Activated T-helper 2 cell treated with anti-CD3 and anti-CD28 coated beads, Interferon-gamma antibody, Interleukin-2, Interleukin-4, amounts not matched to agents 10 μg/mL and 5 μg/mL and 100 μg/mL, durations not matched to agents 14 hours and 24 hours and 36 hours (primary cell): ENCODE measurements at regions not wholly inside any gene's neighbourhood (a gene's known extent, or its start where the extent isn't known, plus 50 kb on each side); places are given as distances from the start of the nearest gene placed in this dataset.

Experiments
- DNase-seq: peaks from one replicate; pipeline ENCODE4 v3.0.0; 2021; ENCODE audit warnings: low spot score
- H3K27ac Mint-ChIP-seq: one replicate; pipeline ENCODE4 v1.8.0; 2021; ENCODE audit warnings: mixed read lengths
- H3K27me3 Mint-ChIP-seq: one replicate; pipeline ENCODE4 v1.8.0; 2021; ENCODE audit warnings: low read depth, mixed read lengths
- H3K36me3 Mint-ChIP-seq: one replicate; pipeline ENCODE4 v1.8.0; 2021; ENCODE audit warnings: low read depth, mixed read lengths
- H3K4me1 Mint-ChIP-seq: one replicate; pipeline ENCODE4 v1.8.0; 2021; ENCODE audit warnings: low read depth, mixed read lengths
- H3K4me3 Mint-ChIP-seq: one replicate; pipeline ENCODE4 v1.8.0; 2021; ENCODE audit warnings: low read depth, mild to moderate bottlenecking, moderate library complexity, mixed read lengths
- H3K9me3 Mint-ChIP-seq: one replicate; pipeline ENCODE4 v1.8.0; 2021; ENCODE audit warnings: mixed read lengths
- intact Hi-C: fragments of 100-400 bp; cut with micrococcal nuclease; formaldehyde crosslinking; loops from one replicate; pipeline ENCODE4 v1.15.1; 2023

DNA sequence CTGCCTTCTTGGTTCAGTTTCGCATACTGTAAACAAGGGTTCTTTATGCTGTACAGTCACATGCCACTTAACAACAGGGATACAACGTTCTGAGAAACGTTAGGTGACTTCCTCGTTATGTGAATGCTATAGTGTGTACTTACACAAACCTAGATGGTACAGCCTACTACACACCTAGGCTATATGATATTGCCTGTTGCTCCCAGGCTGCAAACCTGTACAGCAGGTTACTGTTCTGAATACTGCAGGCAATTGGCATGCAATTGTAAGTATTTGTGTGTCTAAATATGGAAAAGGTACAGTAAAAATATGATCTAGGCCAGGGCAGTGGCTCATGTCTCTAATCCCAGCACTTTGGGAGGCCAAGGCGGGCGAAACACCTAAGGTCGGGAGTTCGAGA, 85.7 kb upstream of the PRDM11 start:
- H3K9me3 Mint-ChIP-seq = peaks cover 4% of the 10 kb centered on the region
- no peak overlapping the region for H3K27ac Mint-ChIP-seq
- H3K4me3 Mint-ChIP-seq = no peak overlapping the region
- H3K36me3 Mint-ChIP-seq = no peaks in the 10 kb centered on the region
- DNase-seq = no peak
- no peaks in the 10 kb centered on the region for H3K4me1 Mint-ChIP-seq
- H3K27me3 Mint-ChIP-seq = peaks cover 5% of the 10 kb centered on the region
- intact Hi-C loops = no loop called here

DNA sequence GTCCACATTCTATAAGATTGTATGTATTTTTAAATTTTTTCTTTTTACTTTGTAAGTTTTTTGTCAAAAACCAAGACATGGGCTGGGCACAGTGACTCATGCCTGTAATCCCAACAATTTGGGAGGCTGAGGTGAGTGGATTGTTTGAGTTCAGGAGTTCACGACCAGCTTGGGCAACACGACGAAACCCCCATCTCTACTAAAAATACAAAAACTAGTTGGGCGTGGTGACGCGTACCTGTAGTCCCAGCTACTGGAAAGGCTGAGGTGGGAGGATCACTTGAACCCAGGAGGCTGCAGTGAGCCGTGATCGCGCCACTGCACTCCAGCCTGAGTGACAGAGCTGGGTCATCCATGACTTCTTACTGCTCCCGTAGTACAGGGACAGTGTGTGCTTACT, 84.8 kb upstream of the PRDM11 start:
- Mint-ChIP-seq H3K4me3 (no peak overlapping the region), H3K4me1 (no peaks in the 10 kb centered on the region), H3K9me3 (peaks cover 4% of the 10 kb centered on the region), H3K27me3 (peaks cover 5% of the 10 kb centered on the region), H3K36me3 (no peaks in the 10 kb centered on the region), H3K27ac (no peak overlapping the region)
- intact Hi-C loops = no loop called here
- no peak for DNase-seq

DNA sequence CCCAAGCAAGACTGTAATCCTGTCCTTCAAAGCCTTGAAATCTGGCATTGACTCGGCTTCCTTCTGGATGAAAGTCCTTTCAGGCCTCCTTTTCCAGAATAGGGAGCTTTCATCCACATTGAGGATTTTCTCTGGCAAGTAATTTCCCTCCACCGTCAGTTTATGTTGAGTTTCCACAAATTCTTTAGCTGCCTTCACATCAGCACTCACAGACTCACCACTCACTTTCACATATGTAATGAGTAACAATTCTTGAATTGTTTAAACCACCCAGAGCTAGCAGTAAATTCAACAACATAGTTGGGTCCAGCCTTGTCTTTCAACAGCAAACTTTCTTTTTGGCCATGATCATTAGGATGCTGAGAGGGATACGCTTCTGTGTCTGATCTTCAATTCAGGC, 84.3 kb upstream of the PRDM11 start:
- intact Hi-C loops = no loop called here
- DNase-seq = no peak
- Mint-ChIP-seq H3K4me1 (no peaks in the 10 kb centered on the region), H3K27me3 (peaks cover 5% of the 10 kb centered on the region), H3K4me3 (no peak overlapping the region), H3K27ac (no peak overlapping the region), H3K9me3 (peaks cover 4% of the 10 kb centered on the region), H3K36me3 (no peaks in the 10 kb centered on the region)

DNA sequence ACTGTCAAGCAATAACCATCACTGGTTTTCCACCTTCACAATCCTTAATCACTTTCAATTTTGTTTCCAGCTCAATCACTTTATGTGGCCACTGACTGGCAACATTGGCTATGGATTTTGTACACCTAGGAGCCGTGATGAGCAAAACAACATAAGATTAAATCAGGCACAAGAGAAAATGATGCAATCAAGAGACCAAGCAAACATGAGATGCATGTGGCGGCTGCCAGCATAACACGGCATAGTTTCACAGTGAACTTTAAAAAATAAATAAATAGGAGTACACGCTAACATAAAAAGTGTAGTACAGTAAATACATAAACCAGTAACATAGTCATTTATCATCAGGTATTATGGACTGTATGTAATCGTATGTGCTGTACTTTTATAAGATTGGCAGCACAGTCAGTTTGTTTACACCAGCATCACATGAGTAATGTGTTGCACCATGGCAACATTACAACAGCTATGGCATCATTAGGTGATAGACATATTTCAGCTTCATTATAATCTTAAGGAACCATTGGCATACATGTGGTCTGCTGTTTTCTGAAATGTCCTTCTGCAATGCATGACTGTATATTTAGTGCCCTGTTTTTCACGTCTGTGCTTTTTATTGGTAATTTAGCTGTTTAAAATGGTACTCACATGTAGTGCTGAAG, 83.3 kb upstream of the PRDM11 start:
- no peak overlapping the region for H3K4me3 Mint-ChIP-seq
- H3K27ac Mint-ChIP-seq = no peak overlapping the region
- H3K9me3 Mint-ChIP-seq = peaks cover 4% of the 10 kb centered on the region
- no peak for DNase-seq
- peaks cover 6% of the 10 kb centered on the region for H3K27me3 Mint-ChIP-seq
- intact Hi-C loops = no loop called here
- H3K4me1 Mint-ChIP-seq = no peaks in the 10 kb centered on the region
- H3K36me3 Mint-ChIP-seq = no peaks in the 10 kb centered on the region

DNA sequence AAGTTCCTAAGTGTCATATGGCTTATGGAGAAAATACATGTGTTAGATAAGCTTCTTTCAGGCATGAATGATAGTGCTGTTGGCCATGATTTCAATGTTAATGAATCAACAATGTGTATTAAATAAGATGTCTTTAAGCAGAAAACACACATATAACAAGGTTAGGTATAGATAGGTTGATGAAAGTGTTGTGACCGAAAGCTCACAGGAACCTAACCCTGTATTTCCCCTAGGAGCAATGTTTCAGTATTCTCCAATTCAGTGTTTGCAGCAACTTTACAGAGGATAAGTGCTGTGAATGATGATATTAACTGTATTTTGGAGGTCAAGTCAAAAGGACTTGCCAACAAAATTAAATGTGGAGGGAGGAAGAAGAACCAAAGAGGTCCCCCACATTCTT, 82.8 kb upstream of the PRDM11 start:
- Mint-ChIP-seq H3K4me3 (no peak overlapping the region), H3K36me3 (no peaks in the 10 kb centered on the region), H3K27me3 (peaks cover 9% of the 10 kb centered on the region), H3K27ac (no peak overlapping the region), H3K9me3 (peaks cover 4% of the 10 kb centered on the region), H3K4me1 (no peaks in the 10 kb centered on the region)
- intact Hi-C loops = no loop called here
- DNase-seq = no peak

DNA sequence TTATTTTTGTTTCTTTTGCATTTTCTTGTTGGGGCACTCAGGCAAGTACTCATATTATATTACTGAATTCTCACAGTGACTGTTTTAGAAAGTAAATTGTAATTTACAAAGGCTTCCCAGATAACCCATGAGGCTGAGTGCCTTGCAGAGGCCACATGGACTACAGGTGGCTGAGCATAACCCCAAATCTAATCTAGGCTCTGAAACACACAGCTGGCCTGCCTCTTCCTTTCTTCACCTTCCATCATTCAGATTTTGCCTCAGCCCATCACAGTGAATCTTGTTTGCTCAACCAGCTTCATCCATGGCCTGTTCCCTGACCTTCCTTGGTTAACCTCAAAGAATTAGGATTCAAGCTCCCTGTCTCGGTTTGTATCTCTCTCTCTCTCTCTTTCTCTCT, 78.5 kb upstream of the PRDM11 start:
- intact Hi-C loops = no loop called here
- Mint-ChIP-seq H3K27ac (no peak overlapping the region), H3K27me3 (peaks cover 9% of the 10 kb centered on the region), H3K36me3 (no peaks in the 10 kb centered on the region), H3K9me3 (peaks cover 4% of the 10 kb centered on the region), H3K4me3 (no peak overlapping the region), H3K4me1 (no peaks in the 10 kb centered on the region)
- DNase-seq = no peak

DNA sequence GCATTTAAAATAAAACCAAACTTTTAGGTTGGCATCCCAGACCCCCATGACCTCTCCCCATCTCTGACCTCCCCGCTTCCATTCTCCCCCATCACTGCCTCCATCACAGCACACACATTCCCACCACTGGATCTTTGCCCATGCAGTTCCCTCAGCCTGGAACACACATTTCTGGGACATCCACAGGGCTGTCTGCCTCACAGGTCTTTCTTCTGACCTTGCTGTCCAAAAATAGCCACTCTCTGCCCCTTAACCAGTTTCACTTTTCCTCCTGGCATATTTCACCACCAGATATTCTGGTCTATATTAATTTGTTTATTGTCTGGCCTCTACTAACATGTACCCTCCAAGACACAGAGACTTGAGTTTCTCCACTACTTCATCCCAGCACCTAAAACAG, 75.2 kb upstream of the PRDM11 start:
- no peaks in the 10 kb centered on the region for H3K36me3 Mint-ChIP-seq
- H3K4me1 Mint-ChIP-seq = peaks cover 4% of the 10 kb centered on the region
- H3K9me3 Mint-ChIP-seq = no peaks in the 10 kb centered on the region
- H3K27ac Mint-ChIP-seq = no peak overlapping the region
- peaks cover 3% of the 10 kb centered on the region for H3K27me3 Mint-ChIP-seq
- no peak overlapping the region for H3K4me3 Mint-ChIP-seq
- DNase-seq = no peak
- intact Hi-C loops = no loop called here

DNA sequence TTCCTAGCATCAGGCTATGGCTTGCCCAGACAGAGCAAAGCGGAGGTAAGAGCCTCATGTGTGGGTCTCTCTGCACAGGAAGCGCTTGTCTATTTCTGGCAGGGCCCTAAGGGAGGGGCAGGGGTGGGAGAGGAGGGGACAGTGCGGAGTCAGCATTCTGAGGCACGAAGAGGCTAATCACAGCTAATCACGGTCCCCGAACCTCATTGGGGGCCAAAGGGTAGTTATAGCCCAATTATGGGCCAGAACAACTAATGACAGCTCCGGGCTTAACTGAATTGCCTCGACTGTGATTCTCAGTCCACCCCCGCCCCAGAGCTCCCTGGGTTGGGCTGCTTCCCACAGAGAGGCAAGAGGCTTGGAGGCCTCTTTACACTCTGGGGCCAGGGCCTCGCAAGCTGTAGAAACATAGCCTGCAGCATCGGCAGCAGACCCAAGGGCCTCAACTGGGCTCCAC, 72.7 kb upstream of the PRDM11 start:
- Mint-ChIP-seq H3K27ac (no peak overlapping the region), H3K4me3 (no peak overlapping the region), H3K4me1 (peaks cover 4% of the 10 kb centered on the region), H3K9me3 (no peaks in the 10 kb centered on the region), H3K36me3 (no peaks in the 10 kb centered on the region), H3K27me3 (peaks cover 2% of the 10 kb centered on the region)
- intact Hi-C loops = no loop called here
- DNase-seq = no peak

DNA sequence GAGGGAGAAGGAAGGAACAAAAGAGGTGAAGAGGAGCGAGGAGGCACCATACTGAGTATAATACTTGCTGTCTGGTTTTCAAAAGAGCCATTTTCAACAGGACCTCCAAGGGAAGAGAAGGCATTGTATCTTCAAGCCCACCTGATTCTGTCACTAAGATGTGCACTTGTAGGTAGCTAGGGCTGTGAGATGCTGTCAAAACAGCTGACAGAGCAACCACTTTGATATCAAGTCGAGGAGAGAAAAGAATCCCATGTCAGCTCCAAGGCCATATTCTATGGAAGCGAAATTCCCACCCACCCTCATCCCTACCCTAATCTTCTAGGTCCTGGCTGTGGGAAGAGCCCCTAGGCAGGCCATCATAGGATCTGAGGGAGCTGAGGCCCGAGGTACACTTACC, 70.9 kb upstream of the PRDM11 start:
- Mint-ChIP-seq H3K4me3 (no peak overlapping the region), H3K27ac (no peak overlapping the region), H3K36me3 (no peaks in the 10 kb centered on the region), H3K27me3 (peaks cover 2% of the 10 kb centered on the region), H3K4me1 (peaks cover 13% of the 10 kb centered on the region), H3K9me3 (no peaks in the 10 kb centered on the region)
- intact Hi-C loops = no loop called here
- no peak for DNase-seq

DNA sequence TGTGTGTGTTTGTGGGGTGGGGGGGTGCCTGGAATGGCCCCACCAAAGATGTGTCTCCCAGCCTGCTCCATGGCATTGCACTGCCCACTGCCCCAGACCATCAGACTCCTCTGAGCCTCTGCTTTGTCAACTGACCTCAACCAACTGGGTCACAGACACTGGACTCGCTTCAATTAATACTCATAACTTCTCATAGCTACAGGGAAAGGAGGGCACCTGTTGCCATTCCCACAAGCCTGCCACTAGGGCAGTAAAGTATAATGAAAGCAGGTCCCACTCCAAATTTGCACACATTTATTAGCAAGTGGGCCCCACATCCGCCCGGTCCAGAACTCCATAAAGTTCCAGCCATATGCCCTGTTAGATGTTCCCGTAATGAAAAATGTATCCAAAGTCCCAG, 70.5 kb upstream of the PRDM11 start:
- H3K4me3 Mint-ChIP-seq = no peak overlapping the region
- no peak overlapping the region for H3K27ac Mint-ChIP-seq
- intact Hi-C loops = no loop called here
- H3K4me1 Mint-ChIP-seq = peaks cover 16% of the 10 kb centered on the region
- no peaks in the 10 kb centered on the region for H3K9me3 Mint-ChIP-seq
- DNase-seq = no peak
- H3K36me3 Mint-ChIP-seq = no peaks in the 10 kb centered on the region
- H3K27me3 Mint-ChIP-seq = peaks cover 2% of the 10 kb centered on the region

DNA sequence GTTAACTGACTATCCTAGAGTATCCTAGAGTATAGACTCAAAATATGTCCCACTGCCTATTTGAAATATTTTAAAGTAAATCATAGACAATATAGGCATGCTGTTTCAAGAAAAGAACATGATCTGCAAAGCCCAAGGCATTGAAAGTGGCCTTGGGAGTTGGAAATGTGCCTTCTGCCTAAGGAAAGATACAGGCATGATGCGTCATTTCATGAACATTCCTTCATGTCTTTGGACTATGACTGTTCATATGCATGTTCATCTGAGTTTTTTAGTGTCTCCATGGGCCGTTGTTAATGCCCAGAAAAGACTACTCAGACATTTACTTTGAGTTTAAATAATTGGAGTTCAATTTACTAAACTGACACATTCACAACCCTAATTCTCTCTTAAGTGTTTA, 69.7 kb upstream of the PRDM11 start:
- DNase-seq = no peak
- H3K27me3 Mint-ChIP-seq = peaks cover 2% of the 10 kb centered on the region
- peaks cover 17% of the 10 kb centered on the region for H3K4me1 Mint-ChIP-seq
- H3K36me3 Mint-ChIP-seq = no peaks in the 10 kb centered on the region
- H3K4me3 Mint-ChIP-seq = no peak overlapping the region
- H3K9me3 Mint-ChIP-seq = peaks cover 4% of the 10 kb centered on the region
- intact Hi-C loops = no loop called here
- H3K27ac Mint-ChIP-seq = no peak overlapping the region

DNA sequence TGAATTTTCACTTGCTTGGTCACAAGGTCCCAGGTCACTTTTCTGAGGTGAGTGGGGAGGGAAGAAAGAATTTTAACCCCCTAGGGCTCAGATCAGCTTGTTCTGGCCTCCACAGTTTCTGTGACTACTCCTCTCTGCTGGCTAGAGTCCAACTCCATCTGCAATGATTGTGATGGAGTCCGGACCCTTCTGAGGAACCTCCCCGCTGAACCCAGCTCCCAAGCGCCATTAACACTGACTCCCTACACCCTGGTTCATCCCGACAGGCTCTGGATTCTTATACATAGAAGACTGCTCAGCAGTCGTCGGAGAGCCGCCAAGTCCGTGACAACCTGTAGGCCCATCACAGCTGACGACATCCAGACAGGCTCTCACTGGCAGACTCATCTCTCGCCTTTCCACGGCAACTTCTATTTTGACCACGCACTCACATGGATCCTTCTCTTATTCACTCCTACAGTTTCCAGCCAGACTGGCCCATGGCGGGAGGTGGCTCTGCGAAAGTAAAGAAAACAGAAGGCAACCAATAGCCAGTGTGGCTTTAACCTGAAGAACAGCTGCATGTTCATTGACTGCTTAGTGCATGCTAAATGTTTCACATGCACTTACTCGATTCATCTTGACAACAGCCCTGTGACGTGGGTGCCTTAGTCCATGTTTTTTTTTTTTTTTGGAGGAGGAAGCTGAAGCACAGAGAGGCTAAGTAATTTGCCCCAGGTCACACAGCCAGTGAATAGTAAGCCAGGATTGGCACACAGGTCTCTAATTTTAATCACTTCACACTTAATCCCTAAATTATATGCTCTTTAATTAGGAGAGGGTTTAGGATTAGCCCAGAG, 68.0 kb upstream of the PRDM11 start:
- H3K4me3 Mint-ChIP-seq = no peak overlapping the region
- intact Hi-C loops = no loop called here
- peaks cover 4% of the 10 kb centered on the region for H3K9me3 Mint-ChIP-seq
- peaks cover 9% of the 10 kb centered on the region for H3K27me3 Mint-ChIP-seq
- no peaks in the 10 kb centered on the region for H3K36me3 Mint-ChIP-seq
- H3K4me1 Mint-ChIP-seq = peaks cover 14% of the 10 kb centered on the region
- no peak for DNase-seq
- no peak overlapping the region for H3K27ac Mint-ChIP-seq

DNA sequence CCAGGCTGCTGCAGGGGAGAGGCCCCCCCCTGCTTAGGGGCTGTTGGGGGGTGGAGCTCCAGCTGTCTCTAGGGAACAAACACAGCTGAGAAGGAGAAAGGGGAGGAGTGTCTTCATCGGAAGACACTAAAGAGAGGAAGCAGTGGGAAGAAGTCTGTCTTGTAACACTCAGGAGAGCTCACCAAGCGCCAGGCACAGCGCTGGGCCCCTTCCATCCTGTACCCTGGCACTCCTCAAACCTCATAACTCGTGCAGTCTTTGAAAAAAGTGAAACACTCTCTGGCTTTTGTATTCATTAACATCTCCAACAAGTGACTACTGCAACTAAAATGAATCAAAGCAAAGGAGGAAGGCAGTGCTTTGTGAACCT, 67.4 kb upstream of the PRDM11 start:
- Mint-ChIP-seq H3K27me3 (peaks cover 9% of the 10 kb centered on the region), H3K4me1 (peaks cover 18% of the 10 kb centered on the region), H3K27ac (no peak overlapping the region), H3K9me3 (peaks cover 4% of the 10 kb centered on the region), H3K36me3 (no peaks in the 10 kb centered on the region), H3K4me3 (no peak overlapping the region)
- intact Hi-C loops = no loop called here
- no peak for DNase-seq
